Prostate gland (tissue), 2 donors: ENCODE measurements at regions not wholly inside any gene's neighbourhood (a gene's known extent, or its start where the extent isn't known, plus 50 kb on each side); places are given as distances from the start of the nearest gene placed in this dataset.

Source experiments
- DNase-seq: peaks from one replicate; pipeline ENCODE4 v3.0.0-alpha.2; 2019; ENCODE audit warnings: low spot score
- H3K27ac ChIP-seq, 2 donors: fragments of 200-600 bp; sonication (generic); 2 replicates each; pipeline ENCODE4 v1.5.1; 2017 to 2019
- H3K27me3 ChIP-seq: fragments of 200-600 bp; sonication (generic); replicated peaks from 2 replicates; pipeline ENCODE4 v1.5.1; 2019; ENCODE audit not compliant: insufficient read depth
- H3K36me3 ChIP-seq, 2 donors: fragments of 200-600 bp; sonication (generic); 1 replicate in 1 of 2; 2 replicates in 1 of 2; pipeline versions ENCODE4 v1.5.1 to v1.8.1; 2017 to 2019
- H3K4me1 ChIP-seq: fragments of 200-600 bp; sonication (generic); replicated peaks from 2 replicates; pipeline ENCODE4 v1.5.1; 2019
- H3K4me3 ChIP-seq, 2 donors: fragments of 200-600 bp; sonication (generic); 2 replicates each; pipeline ENCODE4 v1.5.1; 2017 to 2019
- H3K9me3 ChIP-seq: fragments of 200-600 bp; sonication (generic); 2 replicates; pipeline ENCODE4 v1.5.1; 2017
- CTCF ChIP-seq, 4 experiments: fragments of 200-600 bp in 2 of 4; fragments of 450-650 bp in 2 of 4; sonication (generic) in 2 of 4; IDR thresholded peaks; 1 replicate in 3 of 4; 2 replicates in 1 of 4; pipeline ENCODE4 v1.5.1; 2016 to 2019; ENCODE audit warnings: antibody characterized with exemption in 4 of 4, mild to moderate bottlenecking in 2 of 4, moderate library complexity in 2 of 4
- POLR2A ChIP-seq: fragments of 450-650 bp; IDR thresholded peaks from one replicate; pipeline ENCODE4 v1.6.1; 2016; ENCODE audit warnings: antibody characterized with exemption, mild to moderate bottlenecking
- POLR2AphosphoS5 ChIP-seq: sonication (generic); formaldehyde crosslinking; IDR thresholded peaks from one replicate; pipeline ENCODE4 v1.6.1; 2017; ENCODE audit warnings: antibody characterized with exemption
- WGBS: methylation state at CpG from one replicate; pipeline ENCODE4 v1.1.5; 2018; 5-methylcytosine and 5-hydroxymethylcytosine counted together
- intact Hi-C: fragments of 100-400 bp; cut with DNase I; formaldehyde crosslinking; loops from one replicate; pipeline ENCODE4 v1.14.2; 2022

GRCh38 chr6:27782748-27783147 is 129.4 kb downstream of the OR2B2 start:
- 98% methylated on average over 2 of the region's 2 CpGs for WGBS
- Histone ChIP-seq H3K4me1 (no peaks in the 10 kb centered on the region), H3K36me3 (no peaks in the 10 kb centered on the region), H3K9me3 (no peaks in the 10 kb centered on the region), H3K27me3 (no peaks in the 10 kb centered on the region), H3K4me3 (no peak overlapping the region), H3K27ac (no peak overlapping the region)
- TF ChIP-seq POLR2A (no peak), POLR2AphosphoS5 (no peak), CTCF (IDR thresholded peaks at IDR 0.05) (no peak)
- intact Hi-C loops = no loop called here
- DNase-seq = no peak

DNA sequence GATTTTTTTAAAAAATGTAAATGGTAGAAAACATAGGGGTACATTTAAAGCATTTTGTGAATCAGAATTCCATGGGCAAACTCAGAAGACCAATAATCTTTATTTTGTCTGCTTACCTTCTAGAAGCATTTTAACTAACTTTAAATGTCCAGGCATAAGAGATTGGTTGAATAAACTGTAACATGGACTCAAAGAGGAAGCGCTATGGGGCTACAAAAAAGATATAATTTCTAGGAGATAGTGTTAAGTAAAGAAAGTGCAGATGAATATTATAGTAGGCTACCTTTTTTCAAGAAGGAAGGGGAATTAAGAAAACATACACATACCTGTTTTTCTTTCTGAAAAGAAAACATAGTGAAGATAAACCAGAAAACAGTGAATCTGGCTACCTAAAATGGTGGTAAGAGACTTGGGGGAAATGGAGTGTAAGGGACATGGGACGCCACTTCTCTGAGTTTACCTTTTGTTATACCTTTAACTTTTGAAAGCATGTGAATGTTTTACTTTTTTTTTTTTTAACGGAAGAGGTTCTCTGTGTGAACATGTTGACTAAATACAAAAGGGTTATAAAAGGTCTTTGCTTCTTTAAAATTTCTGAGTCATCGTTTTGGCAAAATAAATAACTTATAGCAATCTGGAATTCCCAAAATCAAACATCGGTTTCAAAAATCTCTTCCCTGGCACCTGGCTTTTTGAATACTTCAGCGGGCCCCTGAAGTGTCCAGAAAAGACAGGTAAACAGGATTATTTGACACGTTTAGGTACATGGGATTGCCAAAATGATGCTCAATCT is 133.4 kb downstream of the OR2B2 start:
- no peak overlapping the region for H3K4me3 ChIP-seq
- no peaks in the 10 kb centered on the region for H3K36me3 ChIP-seq
- intact Hi-C loops = no loop called here
- DNase-seq = no peak
- H3K27me3 ChIP-seq = no peaks in the 10 kb centered on the region
- no peaks in the 10 kb centered on the region for H3K4me1 ChIP-seq
- H3K27ac ChIP-seq = no peak overlapping the region
- TF ChIP-seq CTCF (IDR thresholded peaks at IDR 0.05) (no peak), POLR2A (no peak), POLR2AphosphoS5 (no peak)
- WGBS = 51% methylated on average over 7 of the region's 7 CpGs
- no peaks in the 10 kb centered on the region for H3K9me3 ChIP-seq

GRCh38 chr6:27777614-27778355 is 134.4 kb downstream of the OR2B2 start:
- 81% methylated on average over 11 of the region's 11 CpGs for WGBS
- TF ChIP-seq POLR2AphosphoS5 = no peak
- TF ChIP-seq CTCF (IDR thresholded peaks at IDR 0.05) = no peak
- TF ChIP-seq POLR2A = no peak
- no peak overlapping the region for H3K4me3 ChIP-seq
- no peak for DNase-seq
- H3K27me3 ChIP-seq = no peaks in the 10 kb centered on the region
- H3K36me3 ChIP-seq = no peaks in the 10 kb centered on the region
- H3K4me1 ChIP-seq = no peaks in the 10 kb centered on the region
- H3K27ac ChIP-seq = no peak overlapping the region
- intact Hi-C loops = no loop called here
- H3K9me3 ChIP-seq = no peaks in the 10 kb centered on the region

DNA sequence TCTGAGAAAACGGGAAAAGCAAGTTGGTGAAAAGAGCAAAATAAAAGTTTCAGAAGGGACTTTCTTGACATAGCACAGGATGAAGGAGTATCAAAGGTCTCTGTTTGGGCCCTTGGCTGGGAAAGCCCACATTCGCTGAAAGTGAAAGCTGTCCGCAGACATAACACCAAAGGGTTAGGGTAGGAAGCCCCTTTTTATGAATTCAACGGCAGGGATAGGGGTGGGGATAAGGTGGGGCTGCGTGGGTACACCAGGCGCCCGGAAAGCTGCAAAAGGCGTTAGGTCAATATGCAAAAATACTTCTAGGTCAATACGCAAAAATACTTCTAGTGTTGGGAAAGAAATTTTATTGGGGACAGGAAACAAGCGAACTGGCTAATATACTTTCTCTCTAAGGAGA is 135.1 kb downstream of the OR2B2 start:
- no peaks in the 10 kb centered on the region for H3K4me1 ChIP-seq
- H3K9me3 ChIP-seq = no peaks in the 10 kb centered on the region
- intact Hi-C loops = no loop called here
- no peak for DNase-seq
- no peaks in the 10 kb centered on the region for H3K27me3 ChIP-seq
- H3K27ac ChIP-seq = no peak overlapping the region
- no peaks in the 10 kb centered on the region for H3K36me3 ChIP-seq
- no peak for TF ChIP-seq CTCF (IDR thresholded peaks at IDR 0.05)
- H3K4me3 ChIP-seq = no peak overlapping the region
- 87% methylated on average over 10 of the region's 10 CpGs for WGBS

- WGBS = 91% methylated on average over 4 of the region's 4 CpGs
- intact Hi-C loops = no loop called here
Observed at GRCh38 chr6:27776504-27776903, 135.7 kb downstream of the OR2B2 start.

More at GRCh38 chr6:27776504-27776903, 135.7 kb downstream of the OR2B2 start:
- Histone ChIP-seq H3K27ac (no peak overlapping the region), H3K27me3 (no peaks in the 10 kb centered on the region), H3K4me3 (no peak overlapping the region), H3K9me3 (no peaks in the 10 kb centered on the region), H3K36me3 (no peaks in the 10 kb centered on the region), H3K4me1 (no peaks in the 10 kb centered on the region)
- DNase-seq = no peak
- TF ChIP-seq POLR2A (no peak), POLR2AphosphoS5 (no peak)
